HG03342 (cell line): ENCODE measurements at regions not wholly inside any gene's neighbourhood (a gene's known extent, or its start where the extent isn't known, plus 50 kb on each side); places are given as distances from the start of the nearest gene placed in this dataset.

Experiments
- ATAC-seq: cut with Tn5 transposase; IDR thresholded peaks from one replicate; pipeline ENCODE4 v1.9.1; 2021; ENCODE audit warnings: mild to moderate bottlenecking, moderate library complexity; ENCODE audit not compliant: unreplicated experiment

- ATAC-seq: no peak
These were observed 123.2 kb upstream of the STMND1 start for GRCh38 chr6:16978686-16979085.

- no peak for ATAC-seq
These were observed 125.3 kb upstream of the STMND1 start for GRCh38 chr6:16976385-16977183.

- no peak for ATAC-seq
These were observed 127.0 kb upstream of the STMND1 start for GRCh38 chr6:16974704-16975359.

- no peak for ATAC-seq
These were observed 127.5 kb upstream of the STMND1 start for GRCh38 chr6:16974387-16974673.

- no peak for ATAC-seq
These were observed 128.1 kb upstream of the STMND1 start for GRCh38 chr6:16973545-16974386.

- ATAC-seq: no peak
These were observed 128.8 kb upstream of the STMND1 start for GRCh38 chr6:16973051-16973450.

- no peak for ATAC-seq
These were observed 129.3 kb upstream of the STMND1 start for GRCh38 chr6:16972535-16972934.

GRCh38 chr6:16969699-16970655 is 131.9 kb upstream of the STMND1 start:
- no peak for ATAC-seq

GRCh38 chr6:16968101-16968500 is 133.7 kb upstream of the STMND1 start:
- ATAC-seq: no peak

- no peak for ATAC-seq
These were observed 134.4 kb upstream of the STMND1 start for GRCh38 chr6:16967470-16967817.

GRCh38 chr6:16966791-16967469 is 134.9 kb upstream of the STMND1 start:
- ATAC-seq: no peak

- no peak for ATAC-seq
These were observed 136.2 kb upstream of the STMND1 start for GRCh38 chr6:16965689-16966088.

GRCh38 chr6:16964553-16965499 is 137.0 kb upstream of the STMND1 start:
- peak; percentile 90 for ATAC-seq

GRCh38 chr6:16961577-16961976 is 140.3 kb upstream of the STMND1 start:
- no peak for ATAC-seq

GRCh38 chr6:16959789-16960188 is 142.1 kb upstream of the STMND1 start:
- no peak for ATAC-seq

- ATAC-seq: no peak
These were observed 145.5 kb upstream of the STMND1 start for GRCh38 chr6:16956361-16956760.

- ATAC-seq: no peak
These were observed 146.0 kb upstream of the STMND1 start for GRCh38 chr6:16955899-16956298.

GRCh38 chr6:16953905-16954304 is 147.9 kb upstream of the STMND1 start:
- ATAC-seq: no peak

- ATAC-seq: no peak
These were observed 148.4 kb upstream of the STMND1 start for GRCh38 chr6:16953446-16953845.
